GM12891 (cell line): ENCODE measurements at regions not wholly inside any gene's neighbourhood (a gene's known extent, or its start where the extent isn't known, plus 50 kb on each side); places are given as distances from the start of the nearest gene placed in this dataset.

Experiments used
- POLR2A ChIP-seq: IDR thresholded peaks from 2 replicates; pipeline ENCODE4 v1.6.1; 2011; ENCODE audit warnings: low read depth, low read length, control low read depth
- POLR2AphosphoS5 ChIP-seq: IDR thresholded peaks from 2 replicates; pipeline ENCODE4 v1.6.1; 2011; ENCODE audit warnings: low read depth, low read length, control low read depth

DNA sequence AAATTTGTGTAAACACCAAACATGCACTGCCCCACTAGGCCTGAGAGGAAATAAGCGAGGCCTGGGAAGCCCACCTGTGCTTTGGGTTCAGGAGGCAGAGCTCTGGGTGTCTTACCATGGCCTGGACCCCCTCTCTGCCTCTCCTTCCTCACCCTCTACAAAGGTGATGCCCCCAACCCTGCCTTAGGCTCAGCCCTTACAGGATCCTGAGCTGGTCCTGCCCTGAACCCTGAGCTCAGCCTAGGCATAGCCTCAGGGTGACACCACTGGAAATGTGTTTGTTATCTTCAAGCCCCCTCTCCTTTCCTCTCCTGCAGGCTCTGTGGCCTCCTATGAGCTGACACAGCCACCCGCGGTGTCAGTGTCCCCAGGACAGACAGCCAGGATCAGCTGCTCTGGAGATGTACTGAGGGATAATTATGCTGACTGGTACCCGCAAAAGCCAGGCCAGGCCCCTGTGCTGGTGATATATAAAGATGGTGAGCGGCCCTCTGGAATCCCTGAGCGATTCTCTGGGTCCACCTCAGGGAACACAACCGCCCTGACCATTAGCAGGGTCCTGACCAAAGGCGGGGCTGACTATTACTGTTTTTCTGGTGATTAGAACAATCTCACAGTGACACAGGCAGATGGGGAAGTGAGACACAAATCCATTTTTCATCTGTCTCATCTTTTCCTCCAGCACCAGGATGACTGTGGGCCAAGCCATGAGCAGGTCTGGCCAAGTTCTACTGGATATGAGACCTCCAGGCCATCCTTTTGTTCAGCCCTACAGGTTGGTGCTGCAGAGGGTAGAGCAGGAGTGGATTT lies 117.8 kb downstream of the GGTLC2 start:
- TF ChIP-seq POLR2A (no peak), POLR2AphosphoS5 (no peak)
